ENCODE measurements at regions not wholly inside any gene's neighbourhood (a gene's known extent, or its start where the extent isn't known, plus 50 kb on each side); places are given as distances from the start of the nearest gene placed in this dataset.

- DNase-seq (ENCODE audit: low read depth in 4 of 4, low spot score in 3 of 4) = no peak
Measured at GRCh38 chr10:64060389-64060788, 539.2 kb downstream of the REEP3 start.

- DNase-seq (ENCODE audit: low read depth in 4 of 4, low spot score in 3 of 4) = no peak
Measured at GRCh38 chr10:64062793-64063192, 541.6 kb downstream of the REEP3 start.

- peak in 1 of 4 donors; percentile 16 for DNase-seq (ENCODE audit: low read depth in 4 of 4, low spot score in 3 of 4)
Measured at GRCh38 chr10:64067009-64067606, 545.9 kb downstream of the REEP3 start.

GRCh38 chr10:64067859-64068258, 546.7 kb downstream of the REEP3 start:
- no peak for DNase-seq (ENCODE audit: low read depth in 4 of 4, low spot score in 3 of 4)

- no peak for DNase-seq (ENCODE audit: low read depth in 4 of 4, low spot score in 3 of 4)
Measured at GRCh38 chr10:64070241-64070640, 549.0 kb downstream of the REEP3 start.

GRCh38 chr10:64071218-64071617, 550.0 kb downstream of the REEP3 start:
- DNase-seq (ENCODE audit: low read depth in 4 of 4, low spot score in 3 of 4) = no peak

- no peak for DNase-seq (ENCODE audit: low read depth in 4 of 4, low spot score in 3 of 4)
Measured at GRCh38 chr10:64075604-64076003, 554.4 kb downstream of the REEP3 start.

GRCh38 chr10:64076322-64076940, 555.2 kb downstream of the REEP3 start:
- no peak for DNase-seq (ENCODE audit: low read depth in 4 of 4, low spot score in 3 of 4)

GRCh38 chr10:64079341-64079740, 558.1 kb downstream of the REEP3 start:
- no peak for DNase-seq (ENCODE audit: low read depth in 4 of 4, low spot score in 3 of 4)

- no peak for DNase-seq (ENCODE audit: low read depth in 4 of 4, low spot score in 3 of 4)
Measured at GRCh38 chr10:64080071-64080470, 558.9 kb downstream of the REEP3 start.

- DNase-seq (ENCODE audit: low read depth in 4 of 4, low spot score in 3 of 4) = no peak
Measured at GRCh38 chr10:64081947-64082482, 560.8 kb downstream of the REEP3 start.

- no peak for DNase-seq (ENCODE audit: low read depth in 4 of 4, low spot score in 3 of 4)
Measured at GRCh38 chr10:64086083-64086767, 565.0 kb downstream of the REEP3 start.

GRCh38 chr10:64089648-64090047, 568.4 kb downstream of the REEP3 start:
- DNase-seq (ENCODE audit: low read depth in 4 of 4, low spot score in 3 of 4) = no peak

GRCh38 chr10:64090865-64091264, 569.7 kb downstream of the REEP3 start:
- no peak for DNase-seq (ENCODE audit: low read depth in 4 of 4, low spot score in 3 of 4)

GRCh38 chr10:64091897-64092296, 570.7 kb downstream of the REEP3 start:
- no peak for DNase-seq (ENCODE audit: low read depth in 4 of 4, low spot score in 3 of 4)

GRCh38 chr10:64093304-64093703, 572.1 kb downstream of the REEP3 start:
- DNase-seq (ENCODE audit: low read depth in 4 of 4, low spot score in 3 of 4) = no peak

GRCh38 chr10:64093946-64094535, 572.8 kb downstream of the REEP3 start:
- DNase-seq (ENCODE audit: low read depth in 4 of 4, low spot score in 3 of 4) = no peak

- no peak for DNase-seq (ENCODE audit: low read depth in 4 of 4, low spot score in 3 of 4)
Measured at GRCh38 chr10:64096941-64097340, 575.7 kb downstream of the REEP3 start.

GRCh38 chr10:64097391-64098122, 576.4 kb downstream of the REEP3 start:
- DNase-seq (ENCODE audit: low read depth in 4 of 4, low spot score in 3 of 4) = no peak

- no peak for DNase-seq (ENCODE audit: low read depth in 4 of 4, low spot score in 3 of 4)
Measured at GRCh38 chr10:64098994-64099393, 577.8 kb downstream of the REEP3 start.
